ENCODE measurements at regions not wholly inside any gene's neighbourhood (a gene's known extent, or its start where the extent isn't known, plus 50 kb on each side); places are given as distances from the start of the nearest gene placed in this dataset.

DNA sequence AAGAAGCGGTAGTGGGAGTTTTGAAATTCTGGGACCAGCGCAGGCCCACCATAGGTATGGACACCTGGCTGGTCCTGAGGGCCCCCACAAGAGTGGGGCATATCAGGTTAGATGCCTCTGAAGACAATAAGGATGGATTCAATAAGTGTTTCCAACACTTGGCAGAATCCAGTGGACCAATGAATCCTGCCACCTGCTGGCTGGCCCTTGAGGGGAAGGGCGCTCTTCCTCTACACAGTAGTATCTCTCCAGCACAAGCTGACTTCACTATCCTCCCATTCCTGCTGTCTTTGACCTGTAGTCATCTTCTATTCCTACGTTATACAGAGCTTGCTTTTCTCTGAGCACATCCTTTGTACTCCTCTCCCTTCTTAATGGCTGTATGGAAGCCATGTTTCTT lies 199.7 kb upstream of the TSHZ3 start:
- H4K20me1 ChIP-seq (ENCODE audit: insufficient read depth) = no peaks in the 10 kb centered on the region
- WGBS (ENCODE audit: low lambda C conversion rate) = 29% methylated on average over 4 of the region's 4 CpGs
- H3K79me2 ChIP-seq (ENCODE audit: insufficient read depth) = no peaks in the 10 kb centered on the region
- H3K27me3 ChIP-seq (ENCODE audit: insufficient read depth) = no peaks in the 10 kb centered on the region
- ChIA-PET POLR2A (no interaction called here), CTCF (interaction anchor here (0.6 to 1.9 kb wide), 15 partner anchors 8 to 879 kb away, joined by 3 to 6 read pairs (median 3); no protein-coding TSS in a partner anchor)
- H3K9me2 ChIP-seq = no peaks in the 10 kb centered on the region
- peaks cover 0 to 7% of the 10 kb centered on the region in 2 experiments; a peak in 1 of 4 replicates for H3K4me1 ChIP-seq (ENCODE audit: control insufficient read depth in 1 of 2, insufficient read depth in 2 of 2, low read depth in 1 of 2, low read length in 1 of 2)
- no peak for TF ChIP-seq EP300 (IDR thresholded peaks at IDR 0.05; ENCODE audit: borderline replicate concordance in 1 of 2, low read depth in 1 of 2, low read length in 1 of 2)
- TF ChIP-seq SMC3 (IDR thresholded peaks at IDR 0.05; ENCODE audit: low read depth, low read length) = peak; percentile 57
- TF ChIP-seq, protein P1, sequence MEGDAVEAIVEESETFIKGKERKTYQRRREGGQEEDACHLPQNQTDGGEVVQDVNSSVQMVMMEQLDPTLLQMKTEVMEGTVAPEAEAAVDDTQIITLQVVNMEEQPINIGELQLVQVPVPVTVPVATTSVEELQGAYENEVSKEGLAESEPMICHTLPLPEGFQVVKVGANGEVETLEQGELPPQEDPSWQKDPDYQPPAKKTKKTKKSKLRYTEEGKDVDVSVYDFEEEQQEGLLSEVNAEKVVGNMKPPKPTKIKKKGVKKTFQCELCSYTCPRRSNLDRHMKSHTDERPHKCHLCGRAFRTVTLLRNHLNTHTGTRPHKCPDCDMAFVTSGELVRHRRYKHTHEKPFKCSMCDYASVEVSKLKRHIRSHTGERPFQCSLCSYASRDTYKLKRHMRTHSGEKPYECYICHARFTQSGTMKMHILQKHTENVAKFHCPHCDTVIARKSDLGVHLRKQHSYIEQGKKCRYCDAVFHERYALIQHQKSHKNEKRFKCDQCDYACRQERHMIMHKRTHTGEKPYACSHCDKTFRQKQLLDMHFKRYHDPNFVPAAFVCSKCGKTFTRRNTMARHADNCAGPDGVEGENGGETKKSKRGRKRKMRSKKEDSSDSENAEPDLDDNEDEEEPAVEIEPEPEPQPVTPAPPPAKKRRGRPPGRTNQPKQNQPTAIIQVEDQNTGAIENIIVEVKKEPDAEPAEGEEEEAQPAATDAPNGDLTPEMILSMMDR (IDR thresholded peaks at IDR 0.05) = peak; percentile 44
- TF ChIP-seq RAD21 (IDR thresholded peaks at IDR 0.05; ENCODE audit: low read length) = peak; percentile 61
- no peaks in the 10 kb centered on the region for H3F3A ChIP-seq (replicated peaks; ENCODE audit: insufficient read depth)
- H3K9me3 ChIP-seq = no peaks in the 10 kb centered on the region
- no peak overlapping the region for H3K4me2 ChIP-seq
- DNase-seq = no peak
- H2AFZ ChIP-seq (ENCODE audit: low read depth) = no peak overlapping the region
- no peak overlapping the region; a peak in 1 of 4 replicates for H3K4me3 ChIP-seq (ENCODE audit: low read depth in 2 of 2, low read length in 1 of 2)
- H3K9ac ChIP-seq = no peak overlapping the region
- H3K27ac ChIP-seq (ENCODE audit: low read depth in 2 of 2, low read length in 1 of 2) = no peak overlapping the region
- H3K36me3 ChIP-seq (replicated peaks in 1 of 2; ENCODE audit: control insufficient read depth in 1 of 2, insufficient read depth in 2 of 2, low read length in 1 of 2) = no peaks in the 10 kb centered on the region

- POLR2A ChIA-PET = no interaction called here
Measured at GRCh38 chr19:31553112-31553845, 204.0 kb upstream of the TSHZ3 start.

More at GRCh38 chr19:31553112-31553845, 204.0 kb upstream of the TSHZ3 start:
- H2AFZ ChIP-seq (ENCODE audit: low read depth) = no peak overlapping the region
- no peaks in the 10 kb centered on the region for H3F3A ChIP-seq (replicated peaks; ENCODE audit: insufficient read depth)
- WGBS (ENCODE audit: low lambda C conversion rate) = 28% methylated on average over 9 of the region's 9 CpGs
- H3K79me2 ChIP-seq (ENCODE audit: insufficient read depth) = no peaks in the 10 kb centered on the region
- H4K20me1 ChIP-seq (ENCODE audit: insufficient read depth) = no peaks in the 10 kb centered on the region
- no peak overlapping the region for H3K4me2 ChIP-seq
- CTCF ChIA-PET = interaction anchor here (0.6 to 1.6 kb wide), 6 partner anchors 10 to 229 kb away, joined by 3 to 4 read pairs (median 3); no protein-coding TSS in a partner anchor
- H3K9me2 ChIP-seq = no peaks in the 10 kb centered on the region
- no peaks in the 10 kb centered on the region for H3K36me3 ChIP-seq (replicated peaks in 1 of 2; ENCODE audit: control insufficient read depth in 1 of 2, insufficient read depth in 2 of 2, low read length in 1 of 2)
- DNase-seq = peak; percentile 42
- H3K4me1 ChIP-seq (ENCODE audit: control insufficient read depth in 1 of 2, insufficient read depth in 2 of 2, low read depth in 1 of 2, low read length in 1 of 2) = peaks cover 0 to 5% of the 10 kb centered on the region in 2 experiments; a peak in 1 of 4 replicates
- H3K27me3 ChIP-seq (ENCODE audit: insufficient read depth) = no peaks in the 10 kb centered on the region
- H3K4me3 ChIP-seq (ENCODE audit: low read depth in 2 of 2, low read length in 1 of 2) = no peak overlapping the region
- TF ChIP-seq GATA2 (CRISPR knock-in tag; IDR thresholded peaks at IDR 0.05) (0 out of 2 replicates have a peak, but pooled peaks have one; percentile 10), IRF3 (IDR thresholded peaks at IDR 0.05; ENCODE audit: low read depth, low read length) (no peak)
- no peaks in the 10 kb centered on the region for H3K9me3 ChIP-seq
- H3K27ac ChIP-seq (ENCODE audit: low read depth in 2 of 2, low read length in 1 of 2) = no peak overlapping the region
- no peak overlapping the region for H3K9ac ChIP-seq

Measured in SK-N-SH (cell line).